ENCODE measurements at regions not wholly inside any gene's neighbourhood (a gene's known extent, or its start where the extent isn't known, plus 50 kb on each side); places are given as distances from the start of the nearest gene placed in this dataset.

DNA sequence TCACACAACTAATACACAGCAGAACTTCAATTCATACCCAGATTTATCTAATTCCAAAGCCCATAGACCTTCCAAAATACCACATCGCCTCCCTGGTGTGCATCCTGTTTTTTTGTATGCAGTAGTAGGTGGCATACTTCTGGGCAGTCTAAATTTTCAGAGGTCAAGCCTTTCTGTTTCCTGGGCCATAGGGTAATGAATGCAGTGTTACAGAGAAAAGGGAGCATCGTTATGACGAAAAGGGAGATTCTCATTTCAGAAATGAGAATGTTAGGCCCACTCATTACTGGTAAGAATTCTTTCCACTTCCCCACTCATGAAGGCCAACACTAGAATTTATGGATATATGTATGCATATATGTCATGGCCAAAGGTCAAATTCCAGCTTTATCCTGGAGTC is 267.8 kb upstream of the ASIC2 start:
- POLR2A ChIA-PET: no interaction called here
- Mint-ChIP-seq H3K36me3 (ENCODE audit: insufficient read depth, unreplicated experiment) (peaks cover 4% of the 10 kb centered on the region), H3K4me1 (ENCODE audit: insufficient read depth, unreplicated experiment) (no peaks in the 10 kb centered on the region), H3K9me3 (ENCODE audit: unreplicated experiment) (peaks cover 19% of the 10 kb centered on the region), H3K4me3 (ENCODE audit: unreplicated experiment) (no peak overlapping the region), H3K27me3 (ENCODE audit: insufficient read depth, unreplicated experiment) (no peaks in the 10 kb centered on the region), H3K27ac (ENCODE audit: low read depth, unreplicated experiment) (no peak overlapping the region)
- intact Hi-C loops (cut with micrococcal nuclease): no loop called here
- BruUV-seq (replicated peaks): no TSS peak
- DNase-seq (ENCODE audit: unreplicated experiment): no peak
- CTCF ChIA-PET: interaction anchor here (0.5 to 0.7 kb wide), 2 partner anchors 48 to 162 kb away, joined by 3 read pairs; no protein-coding TSS in a partner anchor
- TF ChIP-seq, protein P1, sequence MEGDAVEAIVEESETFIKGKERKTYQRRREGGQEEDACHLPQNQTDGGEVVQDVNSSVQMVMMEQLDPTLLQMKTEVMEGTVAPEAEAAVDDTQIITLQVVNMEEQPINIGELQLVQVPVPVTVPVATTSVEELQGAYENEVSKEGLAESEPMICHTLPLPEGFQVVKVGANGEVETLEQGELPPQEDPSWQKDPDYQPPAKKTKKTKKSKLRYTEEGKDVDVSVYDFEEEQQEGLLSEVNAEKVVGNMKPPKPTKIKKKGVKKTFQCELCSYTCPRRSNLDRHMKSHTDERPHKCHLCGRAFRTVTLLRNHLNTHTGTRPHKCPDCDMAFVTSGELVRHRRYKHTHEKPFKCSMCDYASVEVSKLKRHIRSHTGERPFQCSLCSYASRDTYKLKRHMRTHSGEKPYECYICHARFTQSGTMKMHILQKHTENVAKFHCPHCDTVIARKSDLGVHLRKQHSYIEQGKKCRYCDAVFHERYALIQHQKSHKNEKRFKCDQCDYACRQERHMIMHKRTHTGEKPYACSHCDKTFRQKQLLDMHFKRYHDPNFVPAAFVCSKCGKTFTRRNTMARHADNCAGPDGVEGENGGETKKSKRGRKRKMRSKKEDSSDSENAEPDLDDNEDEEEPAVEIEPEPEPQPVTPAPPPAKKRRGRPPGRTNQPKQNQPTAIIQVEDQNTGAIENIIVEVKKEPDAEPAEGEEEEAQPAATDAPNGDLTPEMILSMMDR (IDR thresholded peaks at IDR 0.05; ENCODE audit: unreplicated experiment): no peak

DNA sequence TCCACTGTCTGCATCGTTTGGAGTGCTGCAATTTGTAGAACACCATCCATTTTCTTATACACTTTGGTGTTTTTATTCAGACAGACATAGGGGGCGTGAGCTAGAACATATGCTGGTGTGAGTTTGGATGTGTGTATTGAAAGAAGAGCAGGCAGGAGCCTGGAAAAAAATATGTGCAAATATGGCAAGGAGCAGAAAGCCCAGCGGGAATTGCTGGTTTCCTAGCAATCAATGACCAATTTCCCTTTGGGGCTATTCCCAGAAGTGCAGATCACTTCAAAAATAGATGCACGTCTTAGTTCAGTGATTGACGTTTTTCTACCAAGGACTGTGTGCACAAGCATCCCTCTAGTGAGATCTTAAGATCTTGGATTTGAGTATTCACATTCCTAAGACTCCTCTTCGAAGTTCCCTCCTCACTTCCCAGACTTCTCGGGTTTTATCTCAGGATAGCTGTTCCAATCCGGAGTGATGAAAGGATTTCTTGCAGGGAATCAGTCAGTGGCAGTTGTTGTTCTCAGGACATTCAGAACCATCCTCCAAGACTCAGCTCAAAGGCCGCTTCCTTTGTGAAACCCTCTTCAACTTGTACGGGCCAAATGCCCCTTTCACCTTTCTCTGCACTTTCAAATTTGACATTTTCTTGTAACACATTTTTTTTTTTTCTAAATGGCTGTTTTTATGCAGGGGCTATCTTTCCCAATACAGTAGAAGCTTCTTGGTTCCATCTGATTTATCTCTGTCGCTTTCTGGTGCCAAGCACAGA is 268.7 kb upstream of the ASIC2 start:
- intact Hi-C loops (cut with micrococcal nuclease): no loop called here
- TF ChIP-seq, protein P1 (IDR thresholded peaks at IDR 0.05; ENCODE audit: unreplicated experiment): no peak
- no peak overlapping the region for H3K4me3 Mint-ChIP-seq (ENCODE audit: unreplicated experiment)
- H3K36me3 Mint-ChIP-seq (ENCODE audit: insufficient read depth, unreplicated experiment): peaks cover 4% of the 10 kb centered on the region
- H3K9me3 Mint-ChIP-seq (ENCODE audit: unreplicated experiment): peaks cover 27% of the 10 kb centered on the region
- H3K4me1 Mint-ChIP-seq (ENCODE audit: insufficient read depth, unreplicated experiment): no peaks in the 10 kb centered on the region
- POLR2A ChIA-PET: no interaction called here
- no TSS peak for BruUV-seq (replicated peaks)
- H3K27me3 Mint-ChIP-seq (ENCODE audit: insufficient read depth, unreplicated experiment): no peaks in the 10 kb centered on the region
- DNase-seq (ENCODE audit: unreplicated experiment): no peak
- H3K27ac Mint-ChIP-seq (ENCODE audit: low read depth, unreplicated experiment): no peak overlapping the region
- CTCF ChIA-PET: interaction anchor here (0.5 to 0.8 kb wide), 3 partner anchors 11 to 144 kb away, joined by 3 to 5 read pairs (median 3); no protein-coding TSS in a partner anchor

DNA sequence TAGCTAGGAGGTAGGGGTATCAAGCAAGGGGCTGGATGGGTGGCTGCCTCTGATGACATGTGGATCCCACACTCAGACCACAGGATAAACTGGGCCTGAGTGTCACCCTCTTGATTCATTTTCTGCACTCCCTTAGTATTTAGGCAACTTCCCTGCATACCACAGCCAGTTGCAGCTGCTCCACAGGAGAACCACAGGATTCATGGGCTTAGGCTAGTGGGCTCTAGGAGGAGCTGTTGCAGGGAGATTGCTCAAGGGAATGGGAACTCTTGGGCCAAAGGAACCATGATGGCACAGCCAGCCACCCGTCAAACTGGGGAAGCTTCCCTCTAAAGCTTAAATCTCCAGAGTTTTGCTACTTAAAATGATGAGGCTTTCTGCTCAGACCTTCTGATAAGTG is 269.7 kb upstream of the ASIC2 start:
- ChIA-PET CTCF (interaction anchor here (0.8 kb wide), 1 partner anchor 145 kb away, joined by 5 read pairs; no protein-coding TSS in a partner anchor), POLR2A (no interaction called here)
- Mint-ChIP-seq H3K9me3 (ENCODE audit: unreplicated experiment) (peaks cover 28% of the 10 kb centered on the region), H3K27ac (ENCODE audit: low read depth, unreplicated experiment) (no peak overlapping the region), H3K27me3 (ENCODE audit: insufficient read depth, unreplicated experiment) (no peaks in the 10 kb centered on the region), H3K4me3 (ENCODE audit: unreplicated experiment) (no peak overlapping the region), H3K4me1 (ENCODE audit: insufficient read depth, unreplicated experiment) (no peaks in the 10 kb centered on the region), H3K36me3 (ENCODE audit: insufficient read depth, unreplicated experiment) (peaks cover 9% of the 10 kb centered on the region)
- DNase-seq (ENCODE audit: unreplicated experiment): no peak
- intact Hi-C loops (cut with micrococcal nuclease): no loop called here
- TF ChIP-seq, protein P1 (IDR thresholded peaks at IDR 0.05; ENCODE audit: unreplicated experiment): no peak
- BruUV-seq (replicated peaks): no TSS peak

DNA sequence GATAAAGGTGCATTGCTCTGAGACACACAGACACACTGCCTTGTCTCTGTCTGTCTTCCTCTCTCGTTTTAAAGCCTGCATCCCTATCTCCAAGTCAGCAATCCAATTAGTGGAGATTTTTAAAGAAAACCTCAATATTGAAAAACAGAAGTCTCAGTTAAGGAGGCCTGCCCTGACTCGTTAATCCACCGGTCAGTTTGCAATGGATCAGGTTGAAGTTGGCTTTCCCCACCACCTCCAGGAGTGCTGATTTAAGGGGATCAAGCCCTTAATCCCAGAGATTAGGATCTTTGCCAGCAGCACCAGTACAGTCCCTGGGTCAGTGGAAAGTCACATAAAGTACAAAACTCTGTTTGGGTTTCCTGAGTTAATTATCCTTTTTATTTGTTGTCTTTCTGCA is 271.1 kb upstream of the ASIC2 start:
- POLR2A ChIA-PET: no interaction called here
- CTCF ChIA-PET: no interaction called here
- H3K27ac Mint-ChIP-seq (ENCODE audit: low read depth, unreplicated experiment): no peak overlapping the region
- intact Hi-C loops (cut with micrococcal nuclease): no loop called here
- H3K9me3 Mint-ChIP-seq (ENCODE audit: unreplicated experiment): peaks cover 33% of the 10 kb centered on the region
- no peaks in the 10 kb centered on the region for H3K4me1 Mint-ChIP-seq (ENCODE audit: insufficient read depth, unreplicated experiment)
- H3K27me3 Mint-ChIP-seq (ENCODE audit: insufficient read depth, unreplicated experiment): no peaks in the 10 kb centered on the region
- TF ChIP-seq, protein P1 (IDR thresholded peaks at IDR 0.05; ENCODE audit: unreplicated experiment): no peak
- BruUV-seq (replicated peaks): no TSS peak
- no peak overlapping the region for H3K4me3 Mint-ChIP-seq (ENCODE audit: unreplicated experiment)
- no peak for DNase-seq (ENCODE audit: unreplicated experiment)
- peaks cover 9% of the 10 kb centered on the region for H3K36me3 Mint-ChIP-seq (ENCODE audit: insufficient read depth, unreplicated experiment)

Data from MCF 10A (cell line).